Muscle of back (tissue), 3 donors: ENCODE measurements at regions not wholly inside any gene's neighbourhood (a gene's known extent, or its start where the extent isn't known, plus 50 kb on each side); places are given as distances from the start of the nearest gene placed in this dataset.
"Not testable (repeated sequence)": the region's sequence is repeated elsewhere in the genome, so short reads cannot be mapped to it uniquely, and the experiment has no call there.

ENCODE experiments used
- DNase-seq, 3 donors: peaks; one replicate each; pipeline versions ENCODE4 v3.0.0 to v3.0.0-alpha.2; 2013

DNA sequence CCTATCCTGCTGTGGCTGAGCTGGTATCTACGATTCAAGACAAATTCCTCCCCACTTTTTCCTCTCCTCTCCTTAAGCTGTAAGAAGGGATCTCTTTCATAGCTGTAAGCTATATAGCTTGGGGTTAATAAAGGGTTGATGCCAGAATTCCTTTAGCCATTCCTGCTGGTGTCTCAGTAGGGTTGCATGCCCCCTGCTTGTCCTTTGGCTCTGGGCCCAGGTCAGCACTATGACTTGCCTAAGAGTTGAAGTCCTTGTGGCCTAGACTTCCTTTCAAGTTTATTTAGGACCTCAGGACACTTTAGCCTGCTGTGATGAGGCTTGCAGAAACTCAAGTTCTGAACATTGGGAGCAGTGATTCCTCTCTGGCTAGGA is 270.0 kb downstream of the AMY1C start:
- DNase-seq = no peak

DNA sequence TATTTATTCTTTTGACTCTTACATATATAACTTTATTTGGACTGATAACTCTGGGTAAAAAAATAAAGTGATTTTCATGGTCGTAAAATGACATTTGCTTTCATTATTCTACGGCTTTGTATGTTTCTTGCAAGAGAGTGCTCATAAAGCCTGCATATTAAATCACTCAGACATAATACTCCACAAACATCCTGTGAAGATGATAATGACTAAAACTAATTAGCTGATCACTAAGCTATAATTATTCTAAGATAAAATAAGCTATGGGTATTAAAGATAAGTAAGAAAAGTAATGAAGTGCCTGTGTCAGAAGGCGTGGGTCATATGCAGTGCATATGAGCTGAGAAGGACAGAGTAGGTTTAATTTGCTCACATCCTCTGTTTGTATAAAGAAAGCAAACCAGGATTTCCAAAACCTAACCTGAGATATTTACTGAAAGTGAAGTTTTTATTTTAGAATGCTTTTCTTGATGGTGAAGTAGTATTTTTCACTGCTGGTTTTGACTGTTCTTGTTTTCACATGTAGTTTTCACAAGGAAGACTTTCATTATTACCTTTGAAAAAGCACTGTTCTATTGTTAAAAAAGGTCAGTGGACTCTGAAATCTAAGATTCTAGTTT is 278.8 kb downstream of the AMY1C start:
- no peak for DNase-seq

DNA sequence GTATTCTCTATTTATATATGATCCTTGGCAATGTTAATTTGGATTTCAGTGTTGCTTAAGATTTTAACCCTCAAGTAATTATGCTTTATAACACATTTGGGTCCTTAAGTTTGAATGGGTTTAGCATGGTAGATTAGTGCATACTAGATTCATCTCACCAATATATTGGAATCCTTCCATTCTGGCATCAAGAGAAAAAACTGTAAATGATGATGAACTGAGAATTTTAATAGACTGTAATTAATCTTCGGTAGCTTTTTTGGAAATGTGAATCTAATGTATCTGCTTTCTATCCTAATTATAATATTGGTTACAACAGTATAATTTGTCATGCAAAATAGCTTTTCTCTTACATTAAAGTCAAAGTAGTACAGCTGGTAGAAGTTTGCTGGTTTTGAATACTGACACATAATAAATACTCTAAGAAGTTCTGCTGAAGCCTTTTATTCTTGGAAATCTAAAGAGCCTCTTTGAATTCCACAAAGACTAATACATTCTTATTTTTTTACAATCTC is 279.8 kb downstream of the AMY1C start:
- no peak for DNase-seq

DNA sequence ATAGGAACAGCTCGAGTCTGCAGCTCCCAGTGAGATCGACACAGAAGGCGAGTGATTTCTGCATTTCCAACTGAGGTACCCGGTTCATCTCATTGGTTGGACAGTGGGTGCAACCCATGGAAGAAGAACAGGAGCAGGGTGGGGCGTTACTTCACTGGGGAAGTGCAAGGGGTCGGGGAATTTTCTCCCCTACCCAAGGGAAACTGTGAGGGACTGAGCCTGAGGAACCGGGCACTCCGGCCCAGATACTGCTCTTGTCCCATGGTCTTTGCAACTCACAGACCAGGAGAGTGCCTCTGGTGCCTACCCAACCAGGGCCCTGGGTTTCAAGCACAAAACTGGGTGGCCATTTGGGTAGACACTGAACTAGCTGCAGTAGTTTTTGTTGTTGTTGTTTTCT is 307.1 kb downstream of the AMY1C start:
- no peak for DNase-seq

DNA sequence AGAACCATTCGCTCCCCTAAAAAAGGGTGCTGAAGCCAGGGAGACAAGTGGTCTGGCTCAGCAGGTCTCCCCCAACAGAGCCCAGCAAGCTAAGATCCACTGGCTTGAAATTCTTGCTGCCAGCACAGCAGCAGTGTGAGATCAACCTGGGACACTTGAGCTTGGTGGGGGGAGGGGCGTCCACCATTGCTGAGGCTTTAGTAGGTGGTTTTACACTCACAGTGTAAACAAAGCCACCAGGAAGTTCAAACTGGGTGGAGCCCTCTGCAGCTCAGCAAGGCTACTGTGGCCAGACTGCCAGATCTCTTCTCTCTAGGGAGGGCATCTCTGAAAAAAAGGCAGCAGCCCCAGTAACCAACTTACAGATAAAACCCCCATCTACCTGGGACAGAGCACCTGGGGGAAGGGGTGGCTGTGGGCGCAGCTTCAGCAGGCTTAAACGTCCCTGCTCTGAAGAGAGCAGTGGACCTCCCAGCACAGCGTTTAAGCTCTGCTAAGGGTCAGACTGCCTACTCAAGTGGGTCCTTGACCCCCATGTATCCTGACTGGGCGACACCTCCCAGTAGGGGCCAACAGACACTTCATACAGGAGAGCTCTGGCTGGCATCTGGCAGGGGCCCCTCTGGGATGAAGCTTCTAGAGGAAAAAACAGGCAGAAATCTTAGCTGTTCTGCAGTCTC is 307.7 kb downstream of the AMY1C start:
- DNase-seq = not testable (repeated sequence)

DNA sequence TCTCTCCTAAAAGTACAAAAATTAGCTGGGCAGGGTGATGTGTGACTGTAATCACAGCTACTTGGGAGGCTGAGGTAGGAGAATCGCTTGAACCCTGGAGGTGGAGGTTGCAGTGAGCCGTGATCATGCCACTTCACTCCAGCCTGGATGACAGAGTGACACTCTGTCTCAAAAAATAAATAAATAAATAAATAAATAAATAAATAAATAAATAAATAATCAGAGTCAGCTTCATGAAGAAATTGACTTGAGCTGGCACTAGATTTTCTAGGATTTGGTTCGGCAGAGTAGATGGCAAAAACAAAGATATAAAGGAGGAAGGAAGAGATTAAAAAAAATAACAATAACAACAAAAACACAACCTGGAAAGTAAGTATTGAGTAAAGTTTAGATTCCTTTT is 311.9 kb downstream of the AMY1C start:
- DNase-seq = not testable (repeated sequence)

DNA sequence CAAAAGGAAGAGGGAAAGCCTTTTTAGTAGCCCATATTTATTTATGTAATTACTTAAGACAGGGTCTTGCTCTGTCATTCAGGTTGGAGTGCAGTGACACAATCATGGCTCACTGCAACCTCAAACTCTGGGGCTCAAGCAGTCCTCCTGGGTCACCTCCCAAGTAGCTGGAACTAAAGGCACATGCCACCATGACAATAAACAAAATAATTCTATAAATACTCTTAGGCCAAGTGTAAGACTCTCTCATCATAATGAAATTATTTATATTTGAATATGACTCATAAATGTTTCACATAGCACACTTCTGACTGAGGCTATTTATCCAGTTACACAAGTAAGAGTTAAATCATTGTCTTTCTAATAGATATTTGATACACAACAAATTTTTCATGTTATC is 314.7 kb downstream of the AMY1C start:
- no peak for DNase-seq

DNA sequence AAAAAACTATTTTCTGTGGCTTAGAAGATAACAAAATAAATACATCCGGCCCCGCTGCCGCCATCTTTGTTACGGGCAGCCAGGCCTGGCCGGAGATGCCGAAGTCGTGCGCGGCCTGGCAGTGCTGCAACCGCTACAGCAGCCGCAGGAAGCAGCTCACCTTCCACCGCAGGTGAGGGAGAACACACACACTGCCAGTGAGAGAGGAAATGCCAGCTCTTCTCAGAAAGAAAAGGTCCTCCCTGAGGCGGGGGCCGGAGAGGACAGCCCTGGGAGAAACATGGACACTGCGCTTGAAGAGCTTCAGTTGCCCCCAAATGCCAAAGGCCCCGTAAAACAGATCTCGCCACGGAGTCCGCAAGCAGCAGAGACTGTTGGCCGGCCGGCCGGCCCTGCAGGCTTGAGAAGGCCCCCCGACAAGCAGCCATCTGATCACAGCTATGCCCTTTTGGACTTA is 323.2 kb downstream of the AMY1C start:
- no peak for DNase-seq

DNA sequence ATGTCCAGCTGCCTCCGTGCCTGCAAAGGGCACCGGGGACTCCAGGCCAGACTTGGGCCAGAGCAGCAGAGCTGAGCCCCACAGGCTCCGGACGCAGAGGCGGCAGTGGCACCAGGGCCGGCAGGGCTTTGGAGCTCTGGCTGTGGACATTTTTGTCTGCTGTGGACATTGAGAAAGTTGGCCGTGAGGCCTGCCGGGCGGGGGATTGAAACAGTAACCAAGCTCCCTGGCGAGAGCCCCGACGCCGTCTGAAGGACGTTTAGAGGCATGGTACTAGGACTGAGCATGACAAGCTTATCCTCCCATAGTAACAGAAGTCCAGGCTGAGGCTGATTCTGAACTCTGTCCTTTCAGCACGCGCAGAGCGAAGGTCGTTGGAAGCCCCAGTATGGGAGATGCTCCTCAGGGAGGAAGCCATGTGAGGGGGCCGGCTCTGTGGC is 323.8 kb downstream of the AMY1C start:
- DNase-seq = no peak

DNA sequence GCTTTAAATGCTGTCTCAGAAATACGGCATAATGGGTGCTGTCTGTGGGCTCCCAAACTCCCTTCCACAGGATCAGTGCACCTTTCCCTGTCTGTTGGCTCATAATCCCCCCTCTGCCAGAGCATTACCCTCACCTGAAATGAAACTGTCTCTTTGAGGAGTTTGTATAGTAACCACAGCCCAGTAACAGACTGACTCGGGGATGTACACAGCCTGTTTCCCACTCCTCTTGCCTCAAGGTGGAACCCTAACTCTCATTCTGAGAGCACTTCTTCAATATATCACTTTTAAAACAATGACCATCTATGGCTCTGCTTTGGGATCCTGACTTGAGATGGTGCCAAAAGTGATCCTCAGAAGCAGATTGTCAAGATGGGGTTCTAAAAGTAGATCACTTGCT is 332.5 kb downstream of the AMY1C start:
- no peak for DNase-seq

DNA sequence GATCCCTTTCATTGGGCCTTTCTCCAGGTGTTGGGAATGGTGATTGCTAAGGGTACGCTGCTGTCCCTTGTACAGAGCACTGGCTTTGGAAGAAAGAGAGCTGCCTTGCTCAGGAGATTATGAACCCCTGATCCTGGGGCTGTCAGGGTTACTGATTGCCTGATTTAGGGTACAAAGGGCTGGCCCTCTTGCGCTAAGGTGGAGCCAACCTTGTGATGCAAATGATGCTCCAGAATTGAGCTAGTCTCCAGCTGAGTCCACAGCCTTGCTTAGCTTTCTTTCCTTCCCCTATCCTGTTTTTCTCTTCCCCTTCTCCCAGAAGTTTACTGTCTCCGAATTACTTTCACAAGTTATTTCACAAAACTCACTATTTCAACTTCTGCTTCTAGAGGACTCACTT is 334.7 kb downstream of the AMY1C start:
- DNase-seq = no peak

DNA sequence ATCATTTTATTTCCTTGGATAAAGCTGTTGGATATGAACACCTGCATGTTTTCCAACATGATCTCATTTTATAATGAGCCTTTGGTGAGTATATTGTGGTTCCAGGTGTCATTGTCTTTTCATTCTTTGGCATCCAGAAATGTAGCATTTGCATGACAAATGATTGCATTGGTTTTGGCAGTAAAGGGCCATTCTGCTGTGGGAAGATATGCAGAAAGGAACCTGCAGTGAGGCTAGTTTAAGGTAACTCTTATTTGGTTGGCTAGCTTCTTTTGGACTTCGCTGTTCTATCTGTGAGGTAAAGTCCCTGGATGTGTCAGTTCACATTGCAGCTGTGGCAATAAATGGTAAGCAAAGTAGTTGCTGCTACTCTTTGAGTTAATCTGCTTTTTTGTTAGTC is 343.0 kb downstream of the AMY1C start:
- DNase-seq = no peak

DNA sequence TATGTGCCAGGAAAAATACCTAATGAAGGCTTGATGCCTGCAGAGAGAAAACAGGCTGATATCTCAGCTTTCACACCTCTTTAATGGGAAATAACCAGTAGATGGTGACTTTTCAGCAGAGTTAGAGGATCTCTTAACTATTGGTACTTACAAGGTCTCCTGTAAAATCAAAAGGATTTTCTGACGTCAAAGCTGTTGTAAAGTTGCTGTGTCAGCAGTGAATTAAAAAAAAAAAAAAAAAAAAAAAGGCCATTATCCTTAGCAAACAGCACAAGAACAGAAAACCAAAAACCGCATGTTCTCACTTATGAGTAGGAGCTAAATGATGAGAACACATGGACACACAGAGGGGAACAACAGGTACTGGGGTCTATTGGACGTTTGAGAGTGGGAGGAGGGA is 349.1 kb downstream of the AMY1C start:
- no peak for DNase-seq

DNA sequence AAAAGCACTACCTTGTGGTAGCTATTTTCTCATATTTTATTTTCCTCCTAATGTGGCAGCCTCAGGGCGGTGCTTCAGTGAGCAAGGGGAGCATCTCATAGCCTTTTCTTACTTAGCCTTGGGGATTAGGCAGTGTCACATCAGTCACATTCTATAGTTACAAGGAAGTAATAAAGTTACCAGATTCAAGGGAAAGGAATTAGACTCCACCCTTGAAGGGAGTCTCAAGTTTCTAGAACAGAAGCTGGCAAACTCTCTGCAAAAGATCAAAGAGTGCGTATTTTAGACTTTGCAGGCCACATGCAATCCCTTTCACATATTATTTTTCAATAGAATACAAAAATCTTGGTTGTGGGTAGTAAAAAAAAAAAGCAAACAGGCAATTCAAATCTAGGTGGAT is 350.4 kb downstream of the AMY1C start:
- DNase-seq = no peak

DNA sequence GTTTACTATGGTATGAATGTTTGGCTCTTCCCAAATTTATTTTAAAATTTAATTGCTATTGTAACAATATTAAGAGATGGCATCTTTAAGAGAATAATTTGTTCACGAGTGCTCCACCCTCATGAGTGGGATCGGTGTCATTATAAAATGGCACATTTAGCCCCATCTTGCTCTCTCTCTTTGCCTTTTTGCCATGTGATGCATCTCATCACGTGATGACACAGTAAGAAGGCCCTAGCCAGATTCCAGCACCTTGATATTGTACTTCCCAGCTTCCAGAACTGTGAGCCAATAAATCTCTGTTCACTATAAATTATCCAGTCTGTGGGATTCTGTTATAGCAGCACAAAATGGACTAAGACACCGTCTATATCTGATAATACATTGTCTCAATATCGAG is 355.8 kb downstream of the AMY1C start:
- no peak for DNase-seq

DNA sequence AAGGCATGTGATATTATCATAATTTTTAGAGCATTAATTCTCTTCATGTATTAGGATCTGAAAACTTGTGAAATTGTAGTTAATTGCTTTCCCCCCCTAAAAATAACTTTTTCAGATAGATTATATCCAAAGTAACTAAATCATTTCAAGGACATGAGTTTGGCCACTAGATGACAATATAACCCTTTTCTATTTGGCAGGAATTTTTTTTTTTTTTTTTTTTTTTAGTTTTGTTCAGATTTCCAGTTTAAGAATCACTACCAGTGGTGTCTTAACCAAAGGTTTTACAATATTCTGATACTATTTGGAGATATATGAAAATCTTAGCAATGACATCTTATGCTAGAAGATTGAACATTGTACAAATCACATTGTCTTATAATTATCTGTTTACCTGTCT is 370.8 kb downstream of the AMY1C start:
- no peak for DNase-seq

DNA sequence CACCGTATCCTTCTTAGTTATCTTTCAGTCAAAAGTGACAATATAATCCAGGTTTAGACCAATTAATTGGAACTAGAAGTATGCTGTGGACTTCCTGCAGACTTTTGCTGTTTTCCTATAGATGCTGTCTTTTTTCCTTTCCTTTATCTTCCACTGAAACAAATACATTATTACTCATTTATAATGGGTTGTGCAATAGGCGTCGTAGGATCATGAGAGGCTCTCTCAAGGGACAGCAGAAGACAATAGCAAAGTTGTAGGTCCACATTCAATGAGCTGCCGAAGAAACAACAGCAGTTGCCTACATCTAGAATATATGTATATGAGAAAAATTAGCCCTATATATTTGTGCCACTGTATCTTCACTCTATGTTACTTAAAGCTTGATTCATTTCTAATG is 371.6 kb downstream of the AMY1C start:
- DNase-seq = no peak

DNA sequence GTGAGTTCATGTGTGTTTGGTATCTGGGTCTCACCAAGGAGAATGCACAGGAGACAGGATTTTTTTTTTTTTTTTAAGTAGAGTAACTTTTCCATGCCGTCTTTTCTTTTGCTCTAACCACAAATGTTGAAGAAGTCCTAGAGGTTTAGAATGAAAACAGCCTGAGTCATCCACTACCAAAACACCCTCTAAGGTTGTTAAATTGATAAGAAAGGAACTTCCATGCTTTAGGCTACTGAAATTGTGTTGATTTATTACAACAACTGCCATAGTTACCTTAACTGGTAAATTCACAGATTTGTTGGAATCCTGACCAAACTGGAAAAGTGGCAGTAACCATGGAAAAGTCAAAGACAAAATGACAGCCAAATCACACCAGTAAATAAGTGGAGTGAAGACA is 375.6 kb downstream of the AMY1C start:
- no peak for DNase-seq

DNA sequence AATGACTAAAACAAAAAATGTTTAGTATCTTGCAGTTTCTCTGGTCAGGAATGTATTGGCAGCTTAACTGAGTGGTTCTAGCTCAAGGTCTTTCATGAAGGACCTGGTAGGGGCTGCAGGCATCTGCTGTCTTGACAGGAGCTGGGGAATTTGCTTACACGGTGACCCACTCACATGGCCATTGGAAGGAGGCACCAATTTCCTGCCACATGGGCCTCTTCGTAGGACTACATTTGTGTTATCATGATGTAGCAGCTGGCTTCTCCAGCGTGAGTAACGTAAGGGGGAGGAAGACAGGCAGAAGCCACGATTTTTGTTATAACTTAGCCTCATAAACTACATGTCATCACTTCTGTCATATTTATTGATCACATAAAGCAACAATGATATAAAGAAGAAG is 376.3 kb downstream of the AMY1C start:
- no peak for DNase-seq

DNA sequence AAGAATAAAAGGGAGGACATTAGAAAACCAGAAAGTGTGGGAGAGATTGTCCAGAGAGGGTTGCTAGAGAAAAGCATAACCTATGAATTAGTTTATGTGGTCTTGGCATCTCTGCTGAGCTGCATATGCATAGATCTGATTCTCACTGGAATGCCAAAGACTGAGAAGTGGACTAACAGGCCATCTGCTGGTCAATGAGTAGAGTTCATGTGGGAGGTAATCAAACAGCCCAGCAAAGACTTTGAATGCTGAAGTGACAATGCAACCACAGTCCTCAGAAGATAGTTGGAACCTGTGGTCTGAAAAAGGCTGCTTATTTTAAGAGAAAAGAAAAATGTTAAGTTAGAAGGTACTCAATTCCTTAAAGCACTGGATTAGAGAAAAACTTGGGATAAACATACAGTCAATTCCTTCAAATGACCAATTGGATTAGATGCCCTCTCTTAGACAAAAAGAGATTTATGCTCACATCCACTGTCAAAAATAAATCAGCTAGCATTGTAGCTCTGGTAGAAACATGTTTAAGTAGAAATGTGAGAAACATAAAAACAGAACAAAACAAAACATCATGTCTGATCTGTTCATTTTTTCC is 382.8 kb downstream of the AMY1C start:
- DNase-seq = peak; percentile 7 to 45 (median 23)

DNA sequence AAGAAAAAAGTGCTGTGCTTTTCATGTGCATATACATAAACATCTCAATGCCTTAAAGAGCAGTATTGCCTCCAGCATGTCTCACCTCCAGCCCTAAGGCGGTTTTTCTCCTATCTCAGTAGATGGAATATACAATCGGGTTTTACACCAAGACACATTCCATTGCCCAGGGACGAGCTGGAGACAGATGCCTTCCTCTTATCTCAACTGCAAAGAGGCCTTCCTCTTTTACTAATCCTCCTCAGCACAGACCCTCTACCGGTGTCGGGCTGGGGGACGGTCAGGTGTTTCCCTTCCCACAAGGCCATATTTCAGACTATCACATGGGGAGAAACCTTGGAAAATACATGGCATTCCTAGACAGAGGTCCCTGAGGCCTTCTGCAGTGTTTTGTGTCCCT is 385.3 kb downstream of the AMY1C start:
- not testable (repeated sequence) for DNase-seq

DNA sequence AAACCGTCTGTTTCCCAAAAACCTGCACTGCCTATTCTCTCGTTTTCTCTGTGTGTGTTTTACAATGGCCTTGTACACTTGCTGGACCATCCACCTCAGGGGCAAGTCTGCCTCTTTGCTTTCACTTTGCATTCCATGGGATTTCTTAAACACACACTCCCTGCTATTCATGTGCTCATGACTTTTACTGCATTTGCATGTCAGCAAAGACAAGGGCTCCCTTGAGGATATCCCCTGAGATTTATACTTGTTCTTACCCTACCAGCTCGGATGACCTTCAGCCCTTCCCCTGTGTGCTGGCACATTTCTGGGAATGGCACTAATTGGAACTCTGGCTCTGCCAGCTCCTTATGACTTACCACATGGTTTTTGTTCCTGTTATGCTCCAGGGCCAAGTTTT is 386.9 kb downstream of the AMY1C start:
- DNase-seq = no peak

DNA sequence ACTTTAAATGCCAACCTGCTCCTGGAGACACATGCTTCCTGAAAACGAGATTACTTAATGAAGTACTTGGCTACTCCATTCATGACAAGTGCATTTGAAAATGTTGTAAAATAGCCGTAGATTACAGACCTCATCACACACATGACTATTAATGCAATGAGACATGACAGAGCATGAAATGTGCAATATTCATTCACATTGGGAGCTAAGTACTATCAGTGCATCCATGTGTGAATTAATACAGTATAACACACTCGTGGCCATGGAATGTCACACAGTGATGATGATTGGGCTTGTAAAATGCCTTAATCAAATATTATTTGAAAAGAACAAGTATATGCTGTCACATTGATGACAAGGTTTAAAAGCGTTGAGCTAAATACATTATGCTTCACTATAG is 407.0 kb downstream of the AMY1C start:
- DNase-seq = no peak
